Tibial artery (tissue), 4 donors: ENCODE measurements at regions not wholly inside any gene's neighbourhood (a gene's known extent, or its start where the extent isn't known, plus 50 kb on each side); places are given as distances from the start of the nearest gene placed in this dataset.
A peak's percentile ranks its signal among the peaks of the same experiment; 100 is the strongest.
"Not testable (repeated sequence)": the region's sequence is repeated elsewhere in the genome, so short reads cannot be mapped to it uniquely, and the experiment has no call there.

Experiments used
- DNase-seq, 2 donors: peaks; one replicate each; pipeline ENCODE4 v3.0.0-alpha.2; 2019
- H3K27ac ChIP-seq, 2 donors: fragments of 200-600 bp; sonication (generic) in 1 of 2; 1 replicate in 1 of 2; 2 replicates in 1 of 2; pipeline ENCODE4 v1.5.1; 2018 to 2019; ENCODE audit warnings: mild to moderate bottlenecking in 1 of 2
- H3K27me3 ChIP-seq, 2 donors: fragments of 200-600 bp; sonication (generic) in 1 of 2; one replicate each; pipeline versions ENCODE4 v1.5.1 to v1.6.0; 2016 to 2019
- H3K36me3 ChIP-seq, 3 donors: fragments of 200-600 bp; sonication (generic) in 2 of 3; one replicate each; pipeline ENCODE4 v1.5.1; 2016 to 2019; ENCODE audit warnings: mild to moderate bottlenecking in 2 of 3
- H3K4me1 ChIP-seq, 4 donors: fragments of 200-600 bp; sonication (generic) in 2 of 4; 1 replicate in 3 of 4; 2 replicates in 1 of 4; pipeline ENCODE4 v1.5.1; 2016 to 2019
- H3K4me3 ChIP-seq, 2 donors: fragments of 200-600 bp; sonication (generic) in 1 of 2; 1 replicate in 1 of 2; 2 replicates in 1 of 2; pipeline ENCODE4 v1.5.1; 2018 to 2019; ENCODE audit warnings: mild to moderate bottlenecking in 2 of 2
- H3K9me3 ChIP-seq, 3 donors: fragments of 200-600 bp; sonication (generic) in 1 of 3; one replicate each; pipeline ENCODE4 v1.5.1; 2016 to 2019
- CTCF ChIP-seq, 2 experiments: fragments of 200-600 bp in 1 of 2; fragments of 450-650 bp in 1 of 2; IDR thresholded peaks; one replicate each; pipeline ENCODE4 v1.5.1; 2017 to 2019; ENCODE audit warnings: antibody characterized with exemption in 2 of 2, mild to moderate bottlenecking in 1 of 2, moderate library complexity in 1 of 2
- intact Hi-C: fragments of 100-400 bp; cut with DNase I; formaldehyde crosslinking; loops from one replicate; pipeline ENCODE4 v1.15.0; 2023; ENCODE audit warnings: low total_unique reads

- Histone ChIP-seq H3K9me3 (peaks cover 0 to 13% (median 0%) of the 10 kb centered on the region in 3 donors), H3K36me3 (no peaks in the 10 kb centered on the region), H3K27me3 (no peaks in the 10 kb centered on the region), H3K4me3 (no peak overlapping the region), H3K4me1 (no peaks in the 10 kb centered on the region), H3K27ac (no peak overlapping the region)
- no peak for DNase-seq
- peak; percentile 48 to 57 for TF ChIP-seq CTCF (IDR thresholded peaks at IDR 0.05)
- intact Hi-C loops = loop anchor here (5.0 kb wide), 1 partner anchor 194 kb away; no protein-coding TSS in a partner anchor
Observed at GRCh38 chr1:60848583-60849188, 233.7 kb upstream of the NFIA start.

GRCh38 chr1:60847855-60848582, 234.3 kb upstream of the NFIA start:
- H3K27ac ChIP-seq = no peak overlapping the region
- peaks cover 0 to 13% (median 0%) of the 10 kb centered on the region in 3 donors for H3K9me3 ChIP-seq
- DNase-seq = no peak
- no peaks in the 10 kb centered on the region for H3K27me3 ChIP-seq
- H3K4me3 ChIP-seq = no peak overlapping the region
- intact Hi-C loops = loop anchor here (5.0 kb wide), 1 partner anchor 194 kb away; no protein-coding TSS in a partner anchor
- TF ChIP-seq CTCF (IDR thresholded peaks at IDR 0.05) = no peak
- H3K36me3 ChIP-seq = no peaks in the 10 kb centered on the region
- no peaks in the 10 kb centered on the region for H3K4me1 ChIP-seq

- Histone ChIP-seq H3K9me3 (peaks cover 0 to 13% (median 0%) of the 10 kb centered on the region in 3 donors), H3K4me1 (no peaks in the 10 kb centered on the region), H3K27me3 (no peaks in the 10 kb centered on the region), H3K36me3 (no peaks in the 10 kb centered on the region), H3K4me3 (no peak overlapping the region), H3K27ac (no peak overlapping the region)
- no peak for DNase-seq
- TF ChIP-seq CTCF (IDR thresholded peaks at IDR 0.05) = no peak
- intact Hi-C loops = loop anchor here (5.0 kb wide), 1 partner anchor 195 kb away; no protein-coding TSS in a partner anchor
Observed at GRCh38 chr1:60847391-60847790, 235.0 kb upstream of the NFIA start.

GRCh38 chr1:60845659-60846058, 236.7 kb upstream of the NFIA start:
- peaks cover 0 to 13% (median 0%) of the 10 kb centered on the region in 3 donors for H3K9me3 ChIP-seq
- intact Hi-C loops = loop anchor here (5.0 kb wide), 1 partner anchor 197 kb away; no protein-coding TSS in a partner anchor
- not testable (repeated sequence) for H3K4me1 ChIP-seq, H3K27me3 ChIP-seq, H3K36me3 ChIP-seq, H3K4me3 ChIP-seq, H3K27ac ChIP-seq, DNase-seq

GRCh38 chr1:60842304-60842703, 240.1 kb upstream of the NFIA start:
- no peaks in the 10 kb centered on the region for H3K4me1 ChIP-seq
- H3K9me3 ChIP-seq = peaks cover 0 to 6% (median 0%) of the 10 kb centered on the region in 3 donors
- no peak for DNase-seq
- no peak overlapping the region for H3K4me3 ChIP-seq
- no peak overlapping the region for H3K27ac ChIP-seq
- H3K36me3 ChIP-seq = no peaks in the 10 kb centered on the region
- intact Hi-C loops = no loop called here
- peaks cover 0 to 3% of the 10 kb centered on the region in 2 donors for H3K27me3 ChIP-seq
- no peak for TF ChIP-seq CTCF (IDR thresholded peaks at IDR 0.05)
